PFSK-1 (cell line): ENCODE measurements at regions not wholly inside any gene's neighbourhood (a gene's known extent, or its start where the extent isn't known, plus 50 kb on each side); places are given as distances from the start of the nearest gene placed in this dataset.

ENCODE experiments used
- FOXP2 ChIP-seq: optimal IDR thresholded peaks from 2 replicates; pipeline ENCODE3; 2011; ENCODE audit warnings: borderline replicate concordance, control low read depth, inconsistent platforms; ENCODE audit not compliant: insufficient read depth; ENCODE audit errors: extremely low read length, extremely low read depth
- POLR2AphosphoS5 ChIP-seq: IDR thresholded peaks from 2 replicates; pipeline ENCODE4 v1.6.1; 2012; ENCODE audit warnings: low read depth, mild to moderate bottlenecking, control low read depth, low read length, moderate library complexity
- REST ChIP-seq, 2 experiments: IDR thresholded peaks; 2 replicates each; pipeline versions ENCODE4 v1.6.1 to v1.8.0; 2011 to 2012; ENCODE audit warnings: low read depth in 2 of 2, low read length in 2 of 2, control low read depth in 1 of 2, inconsistent platforms in 1 of 2, mild to moderate bottlenecking in 1 of 2, moderate library complexity in 1 of 2; ENCODE audit not compliant: insufficient read depth in 1 of 2
- SIN3A ChIP-seq: IDR thresholded peaks from 2 replicates; pipeline ENCODE4 v1.6.1; 2012; ENCODE audit warnings: mild to moderate bottlenecking, low read length, moderate library complexity, borderline replicate concordance; ENCODE audit not compliant: insufficient read depth
- TAF1 ChIP-seq: IDR thresholded peaks from 2 replicates; pipeline ENCODE4 v1.6.1; 2012; ENCODE audit warnings: low read length, control low read depth, borderline replicate concordance; ENCODE audit not compliant: insufficient read depth

- TF ChIP-seq REST (IDR thresholded peaks at IDR 0.05; ENCODE audit: insufficient read depth in 1 of 2, low read depth in 2 of 2, low read length in 2 of 2) (no peak), POLR2AphosphoS5 (no peak), FOXP2 (no peak), TAF1 (no peak), SIN3A (no peak)
Measured at GRCh38 chr4:58767598-58767997, 1657.4 kb upstream of the IGFBP7 start.

GRCh38 chr4:58766763-58767162 lies 1656.6 kb upstream of the IGFBP7 start:
- no peak for TF ChIP-seq SIN3A
- no peak for TF ChIP-seq REST (IDR thresholded peaks at IDR 0.05; ENCODE audit: insufficient read depth in 1 of 2, low read depth in 2 of 2, low read length in 2 of 2)
- no peak for TF ChIP-seq POLR2AphosphoS5
- no peak for TF ChIP-seq FOXP2
- no peak for TF ChIP-seq TAF1

- no peak for TF ChIP-seq TAF1
- TF ChIP-seq REST (IDR thresholded peaks at IDR 0.05; ENCODE audit: insufficient read depth in 1 of 2, low read depth in 2 of 2, low read length in 2 of 2), result no peak
- no peak for TF ChIP-seq FOXP2
- TF ChIP-seq POLR2AphosphoS5, result no peak
- no peak for TF ChIP-seq SIN3A
Measured at GRCh38 chr4:58761563-58761962, 1651.4 kb upstream of the IGFBP7 start.

- no peak for TF ChIP-seq FOXP2
- no peak for TF ChIP-seq TAF1
- no peak for TF ChIP-seq SIN3A
- no peak for TF ChIP-seq REST (IDR thresholded peaks at IDR 0.05; ENCODE audit: insufficient read depth in 1 of 2, low read depth in 2 of 2, low read length in 2 of 2)
- no peak for TF ChIP-seq POLR2AphosphoS5
Measured at GRCh38 chr4:58760737-58761136, 1650.6 kb upstream of the IGFBP7 start.

GRCh38 chr4:58760100-58760499 lies 1649.9 kb upstream of the IGFBP7 start:
- TF ChIP-seq FOXP2 (no peak), TAF1 (no peak), POLR2AphosphoS5 (no peak), SIN3A (no peak)
